Loucy (cell line): ENCODE measurements at regions not wholly inside any gene's neighbourhood (a gene's known extent, or its start where the extent isn't known, plus 50 kb on each side); places are given as distances from the start of the nearest gene placed in this dataset.

Experiments used
- H2AFZ ChIP-seq: fragments of 200-600 bp; sonication (generic); 2 replicates; pipeline ENCODE4 v1.6.0; 2016; ENCODE audit warnings: antibody characterized with exemption, mild to moderate bottlenecking, low read length, moderate library complexity
- H3F3A ChIP-seq: fragments of 200-600 bp; 2 replicates; pipeline ENCODE4 v1.6.0; 2016; ENCODE audit warnings: antibody characterized with exemption, low read depth, mild to moderate bottlenecking
- H3K27me3 ChIP-seq: fragments of 200-600 bp; sonication (generic); 2 replicates; pipeline ENCODE4 v1.6.1; 2014; ENCODE audit warnings: low read length, mild to moderate bottlenecking; ENCODE audit not compliant: insufficient read depth, poor library complexity, severe bottlenecking
- H3K36me3 ChIP-seq: fragments of 200-600 bp; sonication (generic); 2 replicates; pipeline ENCODE4 v1.6.1; 2016; ENCODE audit warnings: low read length; ENCODE audit not compliant: insufficient read depth
- H3K4me1 ChIP-seq: fragments of 200-600 bp; sonication (generic); 2 replicates; pipeline ENCODE4 v1.5.1; 2014; ENCODE audit warnings: low read length, mild to moderate bottlenecking; ENCODE audit not compliant: insufficient read depth, poor library complexity, severe bottlenecking
- H3K4me2 ChIP-seq: fragments of 200-600 bp; sonication (generic); 2 replicates; pipeline ENCODE4 v1.6.0; 2014; ENCODE audit warnings: antibody characterized with exemption, low read length, low read depth, mild to moderate bottlenecking; ENCODE audit not compliant: poor library complexity, severe bottlenecking
- H3K4me3 ChIP-seq: fragments of 200-600 bp; sonication (generic); 2 replicates; pipeline ENCODE4 v1.5.1; 2014; ENCODE audit warnings: low read length, mild to moderate bottlenecking, mixed read lengths; ENCODE audit not compliant: poor library complexity, severe bottlenecking
- H3K79me2 ChIP-seq: fragments of 200-600 bp; sonication (generic); 2 replicates; pipeline ENCODE4 v1.6.1; 2014; ENCODE audit warnings: low read length; ENCODE audit not compliant: insufficient read depth
- H3K9ac ChIP-seq: fragments of 200-600 bp; sonication (generic); 2 replicates; pipeline ENCODE4 v1.6.0; 2014; ENCODE audit warnings: mild to moderate bottlenecking, low read depth, low read length, moderate library complexity; ENCODE audit not compliant: poor library complexity, severe bottlenecking
- H3K9me2 ChIP-seq: fragments of 200-600 bp; sonication (generic); replicated peaks from 2 replicates; pipeline ENCODE4 v1.6.1; 2016; ENCODE audit warnings: low read depth, low read length, mixed read lengths
- H3K9me3 ChIP-seq: fragments of 200-600 bp; sonication (generic); 2 replicates; pipeline ENCODE4 v1.6.1; 2014; ENCODE audit warnings: mild to moderate bottlenecking, antibody characterized with exemption, low read length, low read depth; ENCODE audit not compliant: insufficient read depth
- H4K20me1 ChIP-seq: fragments of 200-600 bp; sonication (generic); 2 replicates; pipeline ENCODE4 v1.6.0; 2014; ENCODE audit warnings: antibody characterized with exemption, low read length, mild to moderate bottlenecking; ENCODE audit not compliant: insufficient read depth, poor library complexity, severe bottlenecking
- CTCF ChIP-seq: fragments of 200-600 bp; sonication (generic); conservative IDR thresholded peaks from 2 replicates; pipeline ENCODE4 v1.5.1; 2014; ENCODE audit warnings: mild to moderate bottlenecking, antibody characterized with exemption, low read length
- EZH2phosphoT487 ChIP-seq: fragments of 200-600 bp; IDR thresholded peaks from 2 replicates; pipeline ENCODE4 v1.6.1; 2018; ENCODE audit warnings: antibody characterized with exemption, mild to moderate bottlenecking, moderate library complexity, borderline replicate concordance

- no peak overlapping the region for H3K9ac ChIP-seq
- H3K27me3 ChIP-seq = no peaks in the 10 kb centered on the region
- no peaks in the 10 kb centered on the region for H4K20me1 ChIP-seq
- H3K36me3 ChIP-seq = no peaks in the 10 kb centered on the region
- H3K4me3 ChIP-seq = no peak overlapping the region
- no peaks in the 10 kb centered on the region for H3K9me3 ChIP-seq
- peaks cover 10% of the 10 kb centered on the region for H3K4me1 ChIP-seq
- H3K79me2 ChIP-seq = no peaks in the 10 kb centered on the region
- H2AFZ ChIP-seq = no peak overlapping the region
- H3K9me2 ChIP-seq = no peaks in the 10 kb centered on the region
- TF ChIP-seq CTCF (no peak), EZH2phosphoT487 (no peak)
- no peak overlapping the region for H3K4me2 ChIP-seq
- H3F3A ChIP-seq = no peaks in the 10 kb centered on the region
Observed at GRCh38 chr10:78177491-78178185, 144.0 kb downstream of the RPS24 start.

- H3K9me2 ChIP-seq = no peaks in the 10 kb centered on the region
- no peaks in the 10 kb centered on the region for H3K27me3 ChIP-seq
- no peak overlapping the region for H3K4me2 ChIP-seq
Observed at GRCh38 chr10:78178397-78178796, 144.7 kb downstream of the RPS24 start.

GRCh38 chr10:78178940-78179339 lies 145.3 kb downstream of the RPS24 start:
- no peaks in the 10 kb centered on the region for H3K27me3 ChIP-seq
- H3K9me3 ChIP-seq = no peaks in the 10 kb centered on the region
- no peaks in the 10 kb centered on the region for H3K79me2 ChIP-seq
- H4K20me1 ChIP-seq = no peaks in the 10 kb centered on the region
- H3K4me2 ChIP-seq = no peak overlapping the region
- no peaks in the 10 kb centered on the region for H3F3A ChIP-seq
- TF ChIP-seq CTCF (no peak), EZH2phosphoT487 (no peak)
- peaks cover 22% of the 10 kb centered on the region for H3K4me1 ChIP-seq
- no peaks in the 10 kb centered on the region for H3K9me2 ChIP-seq
- H3K4me3 ChIP-seq = no peak overlapping the region
- no peak overlapping the region for H3K9ac ChIP-seq
- no peaks in the 10 kb centered on the region for H3K36me3 ChIP-seq
- no peak overlapping the region for H2AFZ ChIP-seq

More at GRCh38 chr10:78178397-78178796, 144.7 kb downstream of the RPS24 start:
- peaks cover 17% of the 10 kb centered on the region for H3K4me1 ChIP-seq
- H3K9ac ChIP-seq = no peak overlapping the region
- H3K79me2 ChIP-seq = no peaks in the 10 kb centered on the region
- no peaks in the 10 kb centered on the region for H3K36me3 ChIP-seq
- no peak overlapping the region for H3K4me3 ChIP-seq
- no peaks in the 10 kb centered on the region for H3F3A ChIP-seq
- H4K20me1 ChIP-seq = no peaks in the 10 kb centered on the region
- no peak overlapping the region for H2AFZ ChIP-seq
- H3K9me3 ChIP-seq = no peaks in the 10 kb centered on the region
- TF ChIP-seq EZH2phosphoT487 (no peak), CTCF (no peak)
